ENCODE measurements at regions not wholly inside any gene's neighbourhood (a gene's known extent, or its start where the extent isn't known, plus 50 kb on each side); places are given as distances from the start of the nearest gene placed in this dataset.

- TF ChIP-seq ZFX (IDR thresholded peaks at IDR 0.05) (no peak), CTCF (conservative IDR thresholded peaks at IDR 0.05) (no peak)
- H3K27ac ChIP-seq, result no peak overlapping the region
These were observed 212.7 kb upstream of the SLC14A2 start for GRCh38 chr18:45402485-45403056.

GRCh38 chr18:45403341-45404049, 211.8 kb upstream of the SLC14A2 start:
- H3K27ac ChIP-seq, result no peak overlapping the region
- TF ChIP-seq ZFX (IDR thresholded peaks at IDR 0.05) (no peak), CTCF (conservative IDR thresholded peaks at IDR 0.05) (no peak)

GRCh38 chr18:45408218-45408617, 207.1 kb upstream of the SLC14A2 start:
- H3K27ac ChIP-seq, result no peak overlapping the region
- no peak for TF ChIP-seq CTCF (conservative IDR thresholded peaks at IDR 0.05)
- TF ChIP-seq ZFX (IDR thresholded peaks at IDR 0.05), result no peak

- TF ChIP-seq CTCF (conservative IDR thresholded peaks at IDR 0.05), result no peak
- no peak for TF ChIP-seq ZFX (IDR thresholded peaks at IDR 0.05)
- H3K27ac ChIP-seq, result no peak overlapping the region
These were observed 205.3 kb upstream of the SLC14A2 start for GRCh38 chr18:45409971-45410370.

- TF ChIP-seq ZFX (IDR thresholded peaks at IDR 0.05), result no peak
- no peak for TF ChIP-seq CTCF (conservative IDR thresholded peaks at IDR 0.05)
- H3K27ac ChIP-seq, result no peak overlapping the region
These were observed 202.7 kb upstream of the SLC14A2 start for GRCh38 chr18:45412577-45412976.

GRCh38 chr18:45413180-45413836, 202.0 kb upstream of the SLC14A2 start:
- no peak overlapping the region for H3K27ac ChIP-seq
- no peak for TF ChIP-seq ZFX (IDR thresholded peaks at IDR 0.05)

GRCh38 chr18:45415614-45416013, 199.7 kb upstream of the SLC14A2 start:
- no peak overlapping the region for H3K27ac ChIP-seq
- TF ChIP-seq ZFX (IDR thresholded peaks at IDR 0.05), result no peak
- no peak for TF ChIP-seq CTCF (conservative IDR thresholded peaks at IDR 0.05)

Measured in C4-2B (cell line).